ENCODE measurements at regions not wholly inside any gene's neighbourhood (a gene's known extent, or its start where the extent isn't known, plus 50 kb on each side); places are given as distances from the start of the nearest gene placed in this dataset.

DNA sequence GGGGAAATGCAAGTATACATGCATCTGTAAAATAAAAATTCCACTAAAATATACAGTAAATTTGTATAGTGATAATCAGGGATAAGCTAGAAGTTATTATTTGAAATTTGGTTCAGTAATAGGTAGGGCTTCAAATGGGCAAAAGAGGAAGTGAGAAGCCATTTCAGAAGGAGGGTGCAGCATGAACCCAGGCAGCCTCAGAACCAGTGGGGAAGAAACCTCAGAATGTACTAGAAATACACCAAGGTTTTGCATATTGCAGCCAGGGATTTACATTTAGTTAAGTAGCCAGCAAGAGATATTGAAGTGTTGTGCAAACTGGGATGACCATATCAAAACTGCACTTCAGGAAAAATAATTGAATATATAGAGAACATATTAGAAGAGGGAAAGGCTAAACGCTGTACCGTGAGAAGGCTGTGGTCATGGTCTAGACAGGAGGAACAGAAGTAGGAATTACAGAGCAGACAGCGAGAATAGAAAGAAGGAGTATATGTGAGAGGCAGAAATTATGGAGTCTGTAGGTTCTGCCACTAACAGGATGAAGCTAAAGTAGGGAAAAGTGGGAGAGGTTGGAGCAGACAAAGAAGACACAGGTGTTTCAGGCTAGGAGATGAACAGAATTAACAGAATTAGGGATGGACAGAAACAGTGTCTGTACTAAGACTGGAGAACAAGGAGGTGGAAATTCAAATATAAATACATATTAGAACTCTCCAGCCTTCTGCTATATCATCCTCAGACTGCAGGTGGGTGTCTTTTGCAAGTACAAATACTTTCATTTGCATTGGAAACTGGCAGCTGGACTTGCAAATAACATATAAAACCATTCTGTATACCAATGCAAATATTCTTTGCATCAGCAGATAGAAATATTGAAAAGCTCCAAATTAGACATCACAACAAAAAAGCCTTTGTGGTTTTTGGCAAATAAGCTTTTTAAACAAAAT lies 335.6 kb downstream of the ZNF608 start:
- no peak for DNase-seq

DNA sequence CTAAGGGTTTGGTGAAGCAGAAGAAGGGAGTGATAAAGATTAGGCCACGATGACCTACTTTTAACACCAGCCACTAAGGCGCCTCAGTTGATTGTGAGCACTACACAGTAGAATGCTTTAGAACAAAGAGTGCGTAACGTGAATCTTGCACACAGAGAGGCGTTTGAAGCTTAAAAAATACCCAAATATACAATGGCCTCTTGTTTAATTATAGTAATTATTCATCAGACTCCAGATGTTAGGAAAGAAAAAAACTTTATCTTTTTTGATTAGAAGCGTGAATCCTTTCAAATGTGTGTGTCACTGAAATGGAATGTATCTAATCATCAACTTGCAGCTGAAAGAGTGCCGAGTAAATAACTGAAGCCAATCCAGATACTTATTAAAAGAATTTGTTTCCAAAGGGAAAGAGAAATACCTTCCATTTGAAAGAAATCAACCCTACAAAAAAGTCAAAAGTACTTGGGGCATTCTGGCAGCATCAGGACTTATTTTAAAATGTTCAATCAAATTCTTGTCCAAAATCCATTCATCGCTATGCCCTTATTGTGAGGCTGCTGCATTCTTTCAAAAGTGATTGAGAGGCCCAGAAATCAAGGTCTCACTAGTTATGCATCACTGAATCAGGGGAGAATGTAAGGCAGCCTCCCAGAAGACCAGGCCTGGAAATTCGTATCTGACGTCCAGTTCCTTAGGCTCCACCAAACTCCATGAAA lies 337.5 kb downstream of the ZNF608 start:
- no peak for DNase-seq

DNA sequence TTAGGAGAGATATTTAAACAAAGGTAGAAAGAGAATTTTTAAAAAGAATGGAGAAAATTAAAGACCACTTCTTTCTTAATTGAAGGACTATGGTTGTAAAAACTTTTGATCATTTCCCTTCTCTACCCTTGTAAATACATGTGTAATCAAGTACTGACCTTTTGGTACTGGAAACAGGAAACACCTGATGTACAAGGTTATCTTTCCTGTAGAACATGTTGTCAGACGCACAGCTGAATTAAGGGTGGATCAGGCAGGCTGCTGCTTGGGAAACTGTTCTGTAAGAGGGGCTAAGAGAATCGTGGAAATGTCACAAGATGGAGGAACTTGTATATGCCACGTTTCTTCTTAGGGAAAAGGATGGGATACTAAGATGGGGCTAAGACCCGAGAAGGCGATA lies 341.6 kb downstream of the ZNF608 start:
- DNase-seq, result no peak

DNA sequence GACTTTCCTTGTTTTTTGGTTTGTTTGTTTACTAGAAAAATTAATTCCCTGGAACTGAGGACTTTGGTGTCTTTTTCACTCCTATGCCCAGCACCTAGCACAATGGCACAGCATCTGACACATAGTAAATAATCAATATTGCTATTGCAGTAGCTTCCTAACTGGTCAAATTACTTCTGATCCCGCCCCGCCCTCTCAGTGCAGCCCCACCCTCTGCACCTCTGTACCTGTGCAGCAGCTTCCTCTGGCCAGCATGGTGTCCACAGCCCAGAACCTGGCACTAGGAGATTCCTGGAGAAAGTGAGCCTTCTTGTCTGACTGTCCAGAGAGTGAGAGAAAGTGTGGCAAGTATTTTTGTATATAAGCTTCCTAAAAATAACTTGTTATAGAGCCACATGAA lies 343.2 kb downstream of the ZNF608 start:
- no peak for DNase-seq

DNA sequence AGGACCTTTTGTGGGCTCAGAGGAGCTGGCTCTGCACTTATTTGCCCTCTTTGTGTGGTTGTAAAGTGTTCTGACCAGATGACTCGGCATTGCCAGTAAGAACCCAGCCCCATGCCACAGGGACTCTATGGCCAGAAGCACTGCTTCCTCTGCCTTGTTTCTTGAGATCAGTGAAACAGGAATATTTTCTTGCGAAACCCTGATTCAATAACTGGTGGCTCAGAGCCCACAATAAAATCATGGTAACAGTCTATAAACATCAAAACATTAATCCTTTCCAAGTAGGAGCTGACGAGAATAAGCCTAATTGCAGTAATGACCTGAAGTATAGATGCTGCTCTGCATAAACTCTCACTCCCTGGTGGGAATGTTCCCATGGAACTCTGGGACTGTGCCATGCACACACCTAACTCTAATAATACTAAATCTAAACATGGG lies 344.3 kb downstream of the ZNF608 start:
- DNase-seq, result no peak

DNA sequence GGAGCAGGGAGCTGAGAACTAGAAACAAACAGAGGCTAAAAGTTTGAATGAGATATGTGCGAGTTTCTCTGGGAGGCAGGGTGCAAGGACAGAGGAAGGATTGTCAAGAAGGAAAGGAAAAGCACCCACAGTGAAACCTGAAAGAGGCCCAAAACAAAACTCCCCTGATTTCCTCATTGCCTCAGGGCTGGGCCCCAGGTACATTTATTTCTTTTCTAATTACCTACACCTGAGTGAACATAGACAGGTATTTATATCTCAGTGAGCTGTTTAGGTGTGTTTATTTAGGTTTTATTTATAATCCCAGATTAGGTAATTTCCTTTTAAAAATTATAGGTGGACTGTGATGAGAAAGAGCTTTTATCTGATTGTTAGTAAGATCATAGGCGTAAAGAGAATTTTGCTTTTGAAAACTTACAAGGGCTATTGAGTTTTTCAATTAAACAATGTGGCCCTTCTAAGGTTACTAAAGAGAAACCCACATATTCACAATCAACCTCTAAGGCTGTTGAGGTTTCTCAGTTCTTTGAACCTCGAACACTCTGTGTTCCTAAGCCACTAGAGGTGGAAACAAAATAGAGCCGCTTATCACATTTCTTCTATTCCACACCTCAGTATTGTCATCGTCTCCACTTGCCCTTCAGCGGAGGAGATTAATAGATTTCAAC lies 344.8 kb downstream of the ZNF608 start:
- no peak for DNase-seq

DNA sequence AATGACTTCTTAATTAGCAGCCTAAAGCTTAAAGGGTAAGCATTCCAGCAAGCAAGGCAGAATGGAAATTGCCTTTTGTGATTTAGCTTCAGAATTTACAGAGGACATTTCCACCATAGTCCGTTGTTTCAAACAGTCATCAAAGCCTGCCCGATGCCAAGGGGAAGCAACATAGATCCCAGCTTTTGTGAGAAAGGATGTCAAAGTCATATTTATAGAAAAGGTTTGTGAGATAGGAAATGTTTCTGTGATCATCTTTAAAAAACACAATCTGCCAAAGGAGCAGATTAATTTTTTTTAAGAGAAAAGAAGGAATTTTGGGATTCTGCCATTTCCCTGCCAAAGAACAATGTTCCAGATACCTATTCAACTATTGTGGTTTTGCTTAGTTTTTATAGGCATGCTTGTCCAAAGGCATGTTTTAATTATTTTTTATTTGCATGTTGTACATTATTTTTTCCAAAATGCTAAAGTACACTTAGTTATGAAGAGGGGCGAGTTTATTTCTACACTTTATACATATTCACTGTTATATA lies 346.9 kb downstream of the ZNF608 start:
- DNase-seq, result no peak

DNA sequence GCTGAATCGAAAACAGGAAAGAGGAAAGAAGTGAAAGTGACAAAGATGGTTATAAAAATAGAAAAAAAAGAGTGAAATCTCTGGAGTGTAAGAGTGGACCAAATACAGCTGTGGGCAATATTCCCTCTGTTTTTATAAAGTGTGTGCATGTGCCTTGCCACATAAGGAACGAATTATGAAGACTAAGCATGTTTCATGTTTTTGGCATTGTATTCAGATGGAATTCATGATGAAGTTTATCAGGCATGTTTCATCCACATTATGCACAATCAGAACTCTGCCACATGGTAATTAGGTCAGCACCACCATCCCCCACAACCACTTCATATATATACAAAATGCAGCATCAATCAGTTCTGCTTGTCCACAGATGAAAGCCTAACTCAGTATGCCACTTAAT lies 348.0 kb downstream of the ZNF608 start:
- no peak for DNase-seq

DNA sequence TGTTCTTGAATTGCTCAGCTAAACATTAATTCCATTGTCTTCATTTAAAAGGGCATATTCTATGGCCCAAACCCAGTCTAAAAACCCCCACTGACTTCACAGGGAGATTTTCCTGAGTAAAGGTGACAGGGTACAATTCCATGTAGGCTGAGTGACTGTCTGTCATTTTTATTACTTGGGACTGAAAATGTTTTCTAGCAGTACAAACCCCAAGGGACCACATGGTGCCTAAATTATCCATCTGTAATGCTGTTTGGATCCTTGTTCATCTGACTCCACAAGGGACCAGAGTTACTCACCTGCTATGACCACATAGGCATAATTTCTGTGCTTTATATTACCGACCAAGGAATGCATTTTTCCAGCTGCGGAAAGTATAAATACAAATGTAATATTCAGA lies 349.1 kb downstream of the ZNF608 start:
- no peak for DNase-seq

DNA sequence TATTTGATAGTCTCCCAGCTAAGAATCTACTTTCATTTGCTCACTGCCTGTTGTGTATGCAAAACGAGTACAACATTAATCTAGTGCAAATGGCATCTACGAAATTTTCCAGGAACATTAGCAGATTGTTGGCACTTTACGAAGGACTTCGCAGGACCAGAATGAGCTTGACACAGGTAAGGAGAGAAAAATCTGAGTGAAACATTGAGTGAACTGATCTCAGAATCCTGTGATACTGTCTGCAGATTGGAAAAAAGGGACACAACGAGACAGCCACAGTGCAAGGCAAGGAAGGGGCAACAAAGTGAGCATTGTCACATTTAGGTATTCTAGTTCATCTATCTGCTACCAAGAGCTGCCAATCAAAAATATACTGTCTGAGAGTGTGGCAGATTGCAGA lies 350.5 kb downstream of the ZNF608 start:
- no peak for DNase-seq

DNA sequence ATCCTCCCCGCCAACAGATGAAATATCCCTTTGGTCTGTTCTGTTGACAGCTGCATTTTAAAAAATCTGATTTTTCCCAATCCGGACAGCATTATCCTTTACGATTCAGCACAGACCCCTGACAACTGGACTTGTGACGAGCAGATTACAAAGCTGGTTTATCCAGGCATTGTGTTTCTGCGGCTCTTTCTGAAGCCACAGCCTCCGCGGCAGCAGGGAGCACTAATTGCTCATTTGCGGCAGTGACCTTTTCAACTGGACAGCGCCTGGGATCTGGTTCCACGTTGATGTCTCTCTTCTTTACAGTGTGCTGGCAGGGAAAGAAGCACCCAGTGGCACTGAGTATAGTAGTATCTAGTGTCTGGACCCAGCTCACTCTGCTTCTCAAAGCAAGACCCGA lies 351.2 kb downstream of the ZNF608 start:
- no peak for DNase-seq

DNA sequence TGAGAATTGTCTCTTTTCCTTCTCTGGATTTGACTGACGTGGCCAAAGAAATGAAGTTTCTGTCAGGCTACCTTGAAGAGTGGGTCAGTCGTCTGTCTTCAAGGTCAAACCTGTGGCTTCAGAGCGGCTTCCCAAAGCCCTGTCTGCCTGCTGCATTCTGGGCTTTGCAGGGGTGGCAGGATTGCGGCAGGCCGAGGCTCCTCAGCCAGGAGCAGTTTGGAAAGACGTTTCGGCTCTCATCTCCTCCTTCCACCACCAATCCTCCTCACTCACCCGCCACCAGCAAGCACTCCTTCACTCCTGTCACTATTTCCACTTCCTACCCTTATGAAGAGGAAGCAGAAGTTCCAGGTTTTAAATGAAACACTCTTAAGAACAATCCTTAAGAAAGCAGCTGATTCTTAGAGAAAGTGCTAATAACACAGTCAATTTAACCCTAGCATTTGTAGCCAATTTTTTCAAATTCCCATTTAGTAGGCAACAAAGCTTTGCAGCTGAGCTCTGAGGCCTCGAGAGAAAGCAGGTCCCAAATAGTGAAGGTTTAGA lies 351.7 kb downstream of the ZNF608 start:
- DNase-seq, result no peak

DNA sequence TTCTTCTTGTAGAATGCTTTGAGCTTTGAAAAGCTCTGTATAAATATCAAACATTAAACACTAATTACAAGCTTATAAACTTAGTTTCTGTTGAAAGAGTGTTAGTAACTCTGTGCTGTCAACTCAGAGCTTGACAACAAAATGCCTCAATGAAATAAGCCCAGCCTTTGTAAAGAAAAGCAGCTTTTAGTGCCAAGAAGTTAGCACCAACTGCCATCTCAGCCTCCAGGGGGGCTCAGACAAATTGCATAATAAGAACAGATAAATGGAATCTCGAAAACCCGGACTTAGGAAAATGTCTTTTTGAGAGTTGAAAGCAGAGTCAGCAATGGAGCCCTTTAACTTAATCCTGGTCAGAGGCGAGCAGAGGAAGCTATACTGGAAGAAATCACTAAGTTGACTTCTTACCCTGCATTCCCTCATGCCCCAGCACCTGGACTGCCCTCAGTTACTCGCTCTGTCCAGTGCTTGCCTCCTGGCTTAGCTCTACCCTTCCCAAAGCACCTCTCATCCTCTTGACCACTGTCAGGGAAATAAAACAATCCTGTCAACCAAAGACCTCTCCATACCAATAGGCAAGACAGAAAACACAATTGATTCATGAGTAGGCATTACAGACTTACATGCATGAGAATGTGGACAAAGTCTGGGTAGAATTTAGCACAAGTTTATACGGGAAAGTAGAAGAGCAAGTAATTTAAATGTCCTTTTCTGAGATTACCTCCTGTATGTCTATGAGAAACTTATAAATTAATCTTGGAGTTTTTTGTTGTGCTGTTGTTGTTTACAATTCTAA lies 352.7 kb downstream of the ZNF608 start:
- no peak for DNase-seq

DNA sequence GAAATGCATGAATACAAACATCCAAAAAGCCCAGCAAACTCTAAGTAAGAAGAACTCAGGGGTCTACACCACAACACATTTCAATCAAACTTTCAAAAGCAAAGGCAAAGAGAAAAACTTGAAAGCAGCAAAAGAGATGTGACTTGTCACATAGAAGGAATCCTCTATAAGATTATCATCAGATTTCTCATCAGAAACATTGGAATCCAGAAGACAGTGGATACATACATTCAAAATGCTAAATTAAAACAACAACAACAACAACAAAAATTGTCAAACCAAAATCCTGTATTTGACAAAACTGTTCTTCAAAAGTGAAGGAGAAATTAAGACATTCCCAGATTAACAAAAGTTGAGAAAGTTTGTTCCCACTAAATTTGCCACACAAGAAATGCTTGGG lies 362.7 kb downstream of the ZNF608 start:
- DNase-seq, result no peak

DNA sequence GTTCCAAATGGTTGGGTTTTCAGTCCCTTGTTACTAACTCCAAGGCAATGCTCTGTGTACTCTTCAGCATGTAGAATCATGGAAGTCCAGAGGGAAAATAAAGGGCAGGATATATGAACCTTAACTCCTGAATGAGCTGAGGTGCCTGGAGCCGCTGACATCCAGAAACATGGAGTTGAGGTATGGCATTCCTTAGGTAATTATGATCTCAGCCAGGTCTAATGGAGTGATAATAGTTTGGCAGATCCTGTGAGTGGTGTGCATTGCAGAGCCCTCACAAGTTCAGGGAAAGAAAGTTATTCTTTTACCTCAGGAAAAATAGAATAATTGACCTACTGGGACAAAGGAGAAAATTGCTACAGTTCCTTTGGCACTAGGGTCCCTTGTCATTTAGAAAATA lies 369.1 kb downstream of the ZNF608 start:
- DNase-seq, result no peak

DNA sequence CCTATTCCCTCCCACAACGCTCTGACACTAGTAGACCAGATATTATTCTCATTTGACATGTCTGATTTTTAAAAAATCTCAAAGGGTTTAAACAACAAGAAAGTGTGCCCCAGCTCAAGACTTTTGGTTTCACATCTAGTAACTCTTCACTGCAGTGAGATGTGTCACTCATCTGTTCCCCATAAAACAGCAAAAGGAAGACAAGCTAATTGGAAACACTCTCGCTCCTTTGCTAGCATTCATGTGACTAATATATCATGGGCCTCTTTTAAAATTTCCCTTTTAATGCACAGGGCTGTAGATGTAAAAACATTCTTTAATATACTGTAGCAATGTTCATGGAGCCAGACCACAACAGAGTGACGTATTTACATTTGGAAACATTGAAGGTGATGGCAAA lies 372.6 kb downstream of the ZNF608 start:
- no peak for DNase-seq

DNA sequence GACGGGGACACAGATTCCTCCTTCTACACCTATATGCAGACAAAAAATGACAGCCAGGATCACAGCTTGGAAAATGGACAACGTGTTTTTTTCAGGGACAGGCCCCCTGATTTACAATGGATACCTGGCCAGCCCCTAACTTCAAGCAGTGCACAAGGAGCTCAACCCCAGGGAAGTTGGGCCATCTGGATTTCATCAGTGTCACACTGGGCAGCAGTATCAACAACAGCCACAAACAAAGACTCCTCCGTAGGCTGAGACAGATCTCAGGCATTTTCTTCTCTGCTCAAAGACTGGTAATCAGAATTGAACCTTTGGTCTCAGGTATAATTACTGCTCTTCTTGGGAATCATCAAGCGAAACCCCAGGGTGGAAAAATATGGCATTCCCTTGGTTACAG lies 374.0 kb downstream of the ZNF608 start:
- no peak for DNase-seq

DNA sequence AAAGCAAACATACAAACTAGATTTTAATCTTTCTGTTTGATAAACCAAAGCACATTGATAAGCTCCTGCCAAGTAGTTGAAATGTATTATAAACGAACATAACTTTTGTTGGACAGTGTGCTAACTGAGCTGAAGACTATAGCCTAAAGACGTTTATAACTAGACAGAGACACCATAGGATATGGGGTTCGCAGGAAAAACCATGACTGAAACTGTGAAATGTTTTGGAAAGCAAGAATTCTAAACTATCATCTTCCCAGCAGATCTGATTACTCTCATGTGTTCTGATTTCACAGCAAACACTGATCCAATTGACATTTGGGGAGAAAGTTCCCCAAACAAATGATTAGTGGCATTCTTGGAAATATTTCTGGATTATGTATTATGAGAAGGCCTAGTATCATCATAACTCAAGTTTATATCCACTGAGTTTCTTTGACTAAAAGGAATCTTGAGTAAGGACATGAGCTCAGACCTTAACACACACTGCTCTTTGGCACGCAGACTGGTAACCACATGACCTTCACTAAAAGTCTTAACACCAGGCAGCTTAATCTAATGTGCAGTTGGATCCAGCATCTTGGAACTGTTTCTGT lies 375.2 kb downstream of the ZNF608 start:
- no peak for DNase-seq

DNA sequence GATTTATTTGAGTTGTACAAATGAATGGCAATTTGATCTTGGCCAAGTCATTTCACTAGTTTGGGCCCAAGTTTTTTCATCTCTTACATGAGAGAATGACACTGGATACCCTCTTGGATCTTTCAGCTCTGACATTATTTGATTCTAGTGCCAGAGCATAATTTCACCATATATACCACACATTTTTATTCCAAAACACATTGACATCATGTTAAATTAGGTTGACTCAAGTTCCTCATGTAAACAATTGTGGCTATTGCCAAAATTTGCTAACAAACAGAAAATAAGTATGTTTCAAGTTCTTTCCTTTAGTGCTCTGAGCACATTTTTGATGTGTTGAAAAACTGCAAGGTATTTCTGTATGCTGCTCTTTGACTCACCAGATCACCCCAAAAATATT lies 375.8 kb downstream of the ZNF608 start:
- DNase-seq, result no peak

DNA sequence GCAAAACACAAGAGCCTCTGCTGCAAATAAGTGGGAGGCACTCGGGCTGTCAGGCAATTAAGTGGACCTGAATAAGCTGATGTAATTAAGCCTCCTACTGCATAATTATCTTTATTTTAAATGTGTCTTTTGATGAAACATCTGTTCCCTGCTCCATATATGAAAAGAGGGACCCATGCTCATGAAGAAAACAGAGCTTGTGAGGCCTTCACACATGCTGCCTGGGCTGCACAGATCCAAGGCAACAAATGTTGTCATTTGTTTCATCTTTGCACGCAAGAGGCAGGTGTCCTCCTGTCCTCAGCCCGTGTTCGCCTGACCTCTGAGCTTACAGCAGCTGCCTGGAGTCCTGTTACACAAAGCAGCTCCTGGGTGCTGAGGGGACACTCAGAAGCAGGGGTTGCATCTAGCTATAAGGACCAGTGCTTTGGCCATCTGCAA lies 381.1 kb downstream of the ZNF608 start:
- DNase-seq, result no peak

DNA sequence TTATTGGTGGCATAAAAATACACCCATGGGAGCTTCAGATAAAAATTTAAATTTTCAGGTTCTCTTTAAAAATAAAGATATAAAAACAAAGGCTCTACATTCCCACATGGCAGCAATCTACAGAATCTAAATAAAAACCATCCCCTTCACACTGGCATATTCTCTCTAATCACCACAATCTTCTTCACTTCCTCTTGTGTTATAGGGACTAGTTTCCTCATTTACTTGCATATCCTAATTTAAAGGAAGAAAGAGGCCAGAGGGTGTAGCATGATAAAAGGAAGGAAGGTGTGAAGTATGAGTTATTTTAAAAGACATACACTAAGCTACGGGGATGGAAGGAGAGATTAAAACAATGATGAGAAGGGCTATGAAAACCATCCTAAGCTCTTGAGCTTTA lies 390.5 kb downstream of the ZNF608 start:
- DNase-seq, result no peak

DNA sequence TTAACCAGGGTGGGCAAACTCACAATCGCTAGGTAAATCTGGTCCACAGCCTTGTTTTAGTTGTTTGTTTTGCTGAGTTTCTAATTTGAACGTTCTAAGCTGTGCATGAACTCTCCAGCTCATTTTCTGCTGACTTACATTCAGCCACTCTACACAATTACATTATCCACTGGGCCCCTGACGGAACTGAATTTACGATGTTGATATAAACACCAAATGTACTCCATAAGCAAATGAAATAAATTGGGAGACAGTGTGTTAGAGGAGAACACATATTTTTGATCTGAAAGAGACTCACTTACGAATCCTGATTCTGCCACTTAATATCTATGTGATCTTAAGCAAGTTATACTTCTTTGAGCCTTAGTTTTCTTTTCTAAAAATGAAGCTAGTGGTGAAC lies 393.4 kb downstream of the ZNF608 start:
- no peak for DNase-seq

Data from stimulated activated CD8-positive, alpha-beta memory T cell treated with anti-CD3 and anti-CD28 coated beads, Interleukin-4, amount 100 ng/mL, for 48 hours (primary cell).